Tibial nerve (tissue), 4 donors: ENCODE measurements at regions not wholly inside any gene's neighbourhood (a gene's known extent, or its start where the extent isn't known, plus 50 kb on each side); places are given as distances from the start of the nearest gene placed in this dataset.

ENCODE experiments used
- CTCF ChIP-seq, 5 experiments: fragments of 200-600 bp in 3 of 5; fragments of 450-650 bp in 2 of 5; sonication (generic) in 3 of 5; IDR thresholded peaks; one replicate each; pipeline ENCODE4 v1.5.1; 2016 to 2019; ENCODE audit warnings: antibody characterized with exemption in 5 of 5, mild to moderate bottlenecking in 3 of 5, moderate library complexity in 2 of 5
- EP300 ChIP-seq, 2 donors: sonication (generic); formaldehyde crosslinking; IDR thresholded peaks; one replicate each; pipeline ENCODE4 v1.6.1; 2017; ENCODE audit warnings: antibody characterized with exemption in 2 of 2, mild to moderate bottlenecking in 1 of 2
- POLR2A ChIP-seq, 2 donors: fragments of 450-650 bp; IDR thresholded peaks; one replicate each; pipeline ENCODE4 v1.6.1; 2017; ENCODE audit warnings: antibody characterized with exemption in 2 of 2, mild to moderate bottlenecking in 2 of 2, moderate library complexity in 2 of 2

GRCh38 chr18:49707599-49707998, 105.7 kb downstream of the ACAA2 start:
- TF ChIP-seq CTCF (IDR thresholded peaks at IDR 0.05), result no peak
- TF ChIP-seq EP300 (IDR thresholded peaks at IDR 0.05), result no peak
- no peak for TF ChIP-seq POLR2A (IDR thresholded peaks at IDR 0.05)
